ENCODE measurements at regions not wholly inside any gene's neighbourhood (a gene's known extent, or its start where the extent isn't known, plus 50 kb on each side); places are given as distances from the start of the nearest gene placed in this dataset.

- no peak for TF ChIP-seq CTCF (IDR thresholded peaks at IDR 0.05)
- Histone ChIP-seq H3K4me3 (no peak overlapping the region), H3K9me3 (no peaks in the 10 kb centered on the region), H3K27ac (no peak overlapping the region), H3K36me3 (ENCODE audit: insufficient read depth in 1 of 2, low read depth in 1 of 2) (no peaks in the 10 kb centered on the region), H3K4me1 (no peaks in the 10 kb centered on the region), H3K27me3 (ENCODE audit: insufficient read depth in 3 of 3, low read length in 2 of 3) (no peaks in the 10 kb centered on the region)
- ATAC-seq = no peak
- intact Hi-C loops (cut with DNase I) = no loop called here
- DNase-seq = no peak
Observed at GRCh38 chr10:55881588-55881987, 479.5 kb downstream of the ZWINT start.

- no peaks in the 10 kb centered on the region for H3K27me3 ChIP-seq (ENCODE audit: insufficient read depth in 3 of 3, low read length in 2 of 3)
- H3K4me3 ChIP-seq = no peak overlapping the region
- ATAC-seq = no peak
- 28 to 42% (median 30%) methylated on average over 2 of the region's 2 CpGs for WGBS, 3 donors
- no peaks in the 10 kb centered on the region for H3K9me3 ChIP-seq
- H3K4me1 ChIP-seq = no peaks in the 10 kb centered on the region
- no peak for TF ChIP-seq CTCF (IDR thresholded peaks at IDR 0.05)
- intact Hi-C loops (cut with DNase I) = no loop called here
- H3K27ac ChIP-seq = no peak overlapping the region
- no peak for DNase-seq
- H3K36me3 ChIP-seq (ENCODE audit: insufficient read depth in 1 of 2, low read depth in 1 of 2) = no peaks in the 10 kb centered on the region
Observed at GRCh38 chr10:55873485-55873884, 487.6 kb downstream of the ZWINT start.

GRCh38 chr10:55870186-55870585 is 490.9 kb downstream of the ZWINT start:
- ATAC-seq = no peak
- intact Hi-C loops (cut with DNase I) = no loop called here
- H3K36me3 ChIP-seq (ENCODE audit: insufficient read depth in 1 of 2, low read depth in 1 of 2) = no peaks in the 10 kb centered on the region
- DNase-seq = no peak
- H3K27ac ChIP-seq = no peak overlapping the region
- no peak overlapping the region for H3K4me3 ChIP-seq
- TF ChIP-seq CTCF (IDR thresholded peaks at IDR 0.05) = no peak
- no peaks in the 10 kb centered on the region for H3K27me3 ChIP-seq (ENCODE audit: insufficient read depth in 3 of 3, low read length in 2 of 3)
- H3K4me1 ChIP-seq = no peaks in the 10 kb centered on the region
- H3K9me3 ChIP-seq = no peaks in the 10 kb centered on the region
- 52 to 59% (median 55%) methylated on average over 1 of the region's 1 CpG for WGBS, 3 donors

- Histone ChIP-seq H3K27me3 (ENCODE audit: insufficient read depth in 3 of 3, low read length in 2 of 3) (no peaks in the 10 kb centered on the region), H3K9me3 (no peaks in the 10 kb centered on the region), H3K4me3 (no peak overlapping the region), H3K36me3 (ENCODE audit: insufficient read depth in 1 of 2, low read depth in 1 of 2) (no peaks in the 10 kb centered on the region), H3K4me1 (no peaks in the 10 kb centered on the region), H3K27ac (no peak overlapping the region)
- DNase-seq = no peak
- intact Hi-C loops (cut with DNase I) = no loop called here
- WGBS, 3 donors = 21 to 29% (median 25%) methylated on average over 1 of the region's 1 CpG
- no peak for TF ChIP-seq CTCF (IDR thresholded peaks at IDR 0.05)
- ATAC-seq = no peak
Observed at GRCh38 chr10:55867848-55868247, 493.2 kb downstream of the ZWINT start.

GRCh38 chr10:55858730-55859129 is 502.3 kb downstream of the ZWINT start:
- TF ChIP-seq CTCF (IDR thresholded peaks at IDR 0.05) = no peak
- WGBS, 3 donors = 60 to 74% (median 67%) methylated on average over 1 of the region's 1 CpG
- no peaks in the 10 kb centered on the region for H3K36me3 ChIP-seq (ENCODE audit: insufficient read depth in 1 of 2, low read depth in 1 of 2)
- no peak overlapping the region for H3K4me3 ChIP-seq
- intact Hi-C loops (cut with DNase I) = no loop called here
- no peak overlapping the region for H3K27ac ChIP-seq
- DNase-seq (no peak), ATAC-seq (no peak)
- H3K9me3 ChIP-seq = no peaks in the 10 kb centered on the region
- no peaks in the 10 kb centered on the region for H3K4me1 ChIP-seq
- H3K27me3 ChIP-seq (ENCODE audit: insufficient read depth in 3 of 3, low read length in 2 of 3) = no peaks in the 10 kb centered on the region

Data from psoas muscle (tissue), 7 donors.